ENCODE measurements at regions not wholly inside any gene's neighbourhood (a gene's known extent, or its start where the extent isn't known, plus 50 kb on each side); places are given as distances from the start of the nearest gene placed in this dataset.

DNA sequence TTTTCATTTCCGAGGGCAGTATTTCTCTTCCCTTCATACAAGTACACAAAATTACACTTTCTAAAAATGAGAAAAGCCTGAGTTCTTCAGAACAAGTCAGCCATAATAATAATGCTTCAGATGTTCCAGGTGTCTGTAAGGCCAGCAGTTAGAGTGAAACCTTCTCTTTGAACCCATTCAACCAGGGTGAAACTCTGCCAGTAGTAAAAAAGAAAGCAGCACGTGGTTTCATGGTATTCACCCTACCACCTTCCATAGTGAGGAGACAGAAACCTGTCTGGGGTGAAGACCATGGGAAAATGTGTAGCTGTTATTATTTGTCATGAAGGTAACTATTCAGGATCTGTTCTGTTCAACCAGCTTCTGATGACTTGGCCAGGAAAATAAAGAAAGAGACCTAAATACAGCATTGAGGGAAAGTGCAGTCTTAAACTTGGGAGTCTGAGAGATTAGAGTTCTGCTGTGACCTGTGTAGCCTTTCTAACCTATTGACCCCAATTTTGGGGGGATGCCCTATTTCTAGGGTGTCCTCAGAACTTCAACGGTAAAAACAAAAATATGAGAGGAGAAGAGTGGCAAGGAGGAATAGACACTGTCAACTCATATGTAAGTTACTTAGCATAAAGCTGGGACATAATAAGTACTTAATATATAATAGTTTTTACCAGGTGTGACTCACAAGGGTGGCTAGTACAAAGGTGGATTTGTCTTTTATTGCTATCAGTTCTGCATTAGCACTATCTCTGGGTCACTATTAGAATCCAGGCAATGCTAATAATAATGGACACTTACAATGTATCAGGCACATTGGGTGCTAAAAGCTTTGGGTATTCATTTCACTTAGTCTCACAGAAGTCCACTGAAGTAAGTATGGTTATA lies 70.0 kb upstream of the TNFSF4 start:
- CTCF ChIA-PET = no interaction called here
- Mint-ChIP-seq H3K27me3 (no peaks in the 10 kb centered on the region), H3K36me3 (ENCODE audit: low read depth) (no peaks in the 10 kb centered on the region), H3K4me3 (no peak overlapping the region), H3K9me3 (no peaks in the 10 kb centered on the region), H3K4me1 (ENCODE audit: low read depth) (no peaks in the 10 kb centered on the region), H3K27ac (no peak overlapping the region)
- Histone ChIP-seq H3K27ac (ENCODE audit: low read depth in 1 of 2, low read length in 2 of 2) (no peak overlapping the region), H3K36me3 (ENCODE audit: insufficient read depth, low read length) (no peaks in the 10 kb centered on the region), H3K4me3 (ENCODE audit: low read length) (no peak overlapping the region), H3K4me1 (ENCODE audit: insufficient read depth, low read length) (no peaks in the 10 kb centered on the region), H3K27me3 (ENCODE audit: control insufficient read depth in 1 of 2, insufficient read depth in 2 of 2, low read length in 2 of 2) (no peaks in the 10 kb centered on the region), H3K9me3 (ENCODE audit: control insufficient read depth in 1 of 2, insufficient read depth in 1 of 2, low read length in 2 of 2) (no peaks in the 10 kb centered on the region)
- intact Hi-C loops (cut with DNase I, micrococcal nuclease) = no loop called here
- ATAC-seq (ENCODE audit: poor library complexity) (no peak), DNase-seq (no peak)
- TF ChIP-seq, protein P1, sequence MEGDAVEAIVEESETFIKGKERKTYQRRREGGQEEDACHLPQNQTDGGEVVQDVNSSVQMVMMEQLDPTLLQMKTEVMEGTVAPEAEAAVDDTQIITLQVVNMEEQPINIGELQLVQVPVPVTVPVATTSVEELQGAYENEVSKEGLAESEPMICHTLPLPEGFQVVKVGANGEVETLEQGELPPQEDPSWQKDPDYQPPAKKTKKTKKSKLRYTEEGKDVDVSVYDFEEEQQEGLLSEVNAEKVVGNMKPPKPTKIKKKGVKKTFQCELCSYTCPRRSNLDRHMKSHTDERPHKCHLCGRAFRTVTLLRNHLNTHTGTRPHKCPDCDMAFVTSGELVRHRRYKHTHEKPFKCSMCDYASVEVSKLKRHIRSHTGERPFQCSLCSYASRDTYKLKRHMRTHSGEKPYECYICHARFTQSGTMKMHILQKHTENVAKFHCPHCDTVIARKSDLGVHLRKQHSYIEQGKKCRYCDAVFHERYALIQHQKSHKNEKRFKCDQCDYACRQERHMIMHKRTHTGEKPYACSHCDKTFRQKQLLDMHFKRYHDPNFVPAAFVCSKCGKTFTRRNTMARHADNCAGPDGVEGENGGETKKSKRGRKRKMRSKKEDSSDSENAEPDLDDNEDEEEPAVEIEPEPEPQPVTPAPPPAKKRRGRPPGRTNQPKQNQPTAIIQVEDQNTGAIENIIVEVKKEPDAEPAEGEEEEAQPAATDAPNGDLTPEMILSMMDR (IDR thresholded peaks at IDR 0.05) = no peak
- POLR2A ChIA-PET = no interaction called here

DNA sequence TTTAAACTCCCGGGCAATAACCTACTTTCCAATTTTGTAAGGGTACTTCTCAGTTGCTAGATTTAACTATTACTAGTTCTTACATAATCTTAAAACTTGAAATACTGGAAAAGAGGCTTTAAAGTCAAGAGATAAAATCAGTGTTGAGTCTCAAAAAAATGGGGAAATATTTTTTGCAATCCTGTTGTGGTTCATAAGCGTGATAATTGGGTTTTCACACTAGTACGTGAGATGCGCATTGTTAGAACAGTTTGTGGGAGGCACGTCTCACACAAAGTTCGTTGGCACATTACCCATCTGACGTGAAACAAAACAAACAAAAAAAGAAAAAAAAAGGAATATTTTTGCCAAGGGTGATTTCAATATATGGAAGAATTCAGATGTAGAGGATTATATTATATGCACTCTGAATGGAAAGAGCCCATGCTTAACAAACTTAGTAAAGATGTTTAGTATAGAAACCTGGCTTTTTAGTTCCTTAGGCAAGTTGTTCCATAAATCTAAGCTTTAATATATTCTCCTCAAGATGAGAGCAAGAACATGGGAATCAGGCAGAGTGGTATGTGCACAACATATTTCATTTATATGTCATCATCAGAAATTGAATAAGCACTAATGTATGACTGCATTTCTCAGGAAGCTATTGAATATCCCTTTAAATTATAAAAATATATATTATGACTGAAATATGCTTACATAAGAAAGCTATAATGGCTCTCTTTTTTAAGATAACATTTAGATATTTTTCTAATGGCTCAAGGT lies 73.9 kb upstream of the TNFSF4 start:
- Mint-ChIP-seq H3K4me1 (ENCODE audit: low read depth) (no peaks in the 10 kb centered on the region), H3K27me3 (no peaks in the 10 kb centered on the region), H3K9me3 (no peaks in the 10 kb centered on the region), H3K27ac (no peak overlapping the region), H3K4me3 (no peak overlapping the region), H3K36me3 (ENCODE audit: low read depth) (no peaks in the 10 kb centered on the region)
- DNase-seq (peak in 1 of 14 experiments; percentile 15), ATAC-seq (ENCODE audit: poor library complexity) (no peak)
- intact Hi-C loops (cut with DNase I, micrococcal nuclease) = no loop called here
- Histone ChIP-seq H3K9me3 (ENCODE audit: control insufficient read depth in 1 of 2, insufficient read depth in 1 of 2, low read length in 2 of 2) (no peaks in the 10 kb centered on the region), H3K27me3 (ENCODE audit: control insufficient read depth in 1 of 2, insufficient read depth in 2 of 2, low read length in 2 of 2) (no peaks in the 10 kb centered on the region), H3K4me3 (ENCODE audit: low read length) (no peak overlapping the region), H3K4me1 (ENCODE audit: insufficient read depth, low read length) (no peaks in the 10 kb centered on the region), H3K27ac (ENCODE audit: low read depth in 1 of 2, low read length in 2 of 2) (no peak overlapping the region), H3K36me3 (ENCODE audit: insufficient read depth, low read length) (no peaks in the 10 kb centered on the region)
- CTCF ChIA-PET = no interaction called here
- POLR2A ChIA-PET = no interaction called here
- TF ChIP-seq, protein P1 (IDR thresholded peaks at IDR 0.05) = no peak

DNA sequence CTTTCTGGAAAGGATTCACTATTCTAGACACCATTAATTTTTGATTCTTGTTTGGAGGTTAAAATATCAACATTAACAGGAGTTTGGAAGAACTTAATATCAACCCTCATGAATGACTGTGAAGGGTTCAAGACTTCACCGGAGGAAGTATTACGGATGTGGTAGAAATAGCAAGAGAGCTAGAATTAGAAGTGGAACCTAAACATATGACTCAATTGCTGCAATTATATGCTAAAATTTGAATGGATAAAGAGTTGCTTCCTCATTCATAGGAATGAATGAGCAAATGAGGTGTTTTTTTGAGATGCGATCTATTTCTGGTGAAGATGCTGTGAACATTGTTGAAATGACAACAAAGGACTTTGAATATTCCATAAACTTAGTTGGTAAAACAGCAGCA lies 77.9 kb upstream of the TNFSF4 start:
- H3K4me1 Mint-ChIP-seq (ENCODE audit: low read depth) = no peaks in the 10 kb centered on the region
- no peaks in the 10 kb centered on the region for H3K36me3 Mint-ChIP-seq (ENCODE audit: low read depth)
- no peak overlapping the region for H3K4me3 Mint-ChIP-seq
- Histone ChIP-seq H3K4me1 (ENCODE audit: insufficient read depth, low read length) (no peaks in the 10 kb centered on the region), H3K9me3 (ENCODE audit: control insufficient read depth in 1 of 2, insufficient read depth in 1 of 2, low read length in 2 of 2) (no peaks in the 10 kb centered on the region), H3K36me3 (ENCODE audit: insufficient read depth, low read length) (no peaks in the 10 kb centered on the region), H3K4me3 (ENCODE audit: low read length) (no peak overlapping the region), H3K27ac (ENCODE audit: low read depth in 1 of 2, low read length in 2 of 2) (no peak overlapping the region), H3K27me3 (ENCODE audit: control insufficient read depth in 1 of 2, insufficient read depth in 2 of 2, low read length in 2 of 2) (no peaks in the 10 kb centered on the region)
- no peak overlapping the region for H3K27ac Mint-ChIP-seq
- no peak for ATAC-seq (ENCODE audit: poor library complexity)
- intact Hi-C loops (cut with DNase I, micrococcal nuclease) = no loop called here
- no peak for DNase-seq
- ChIA-PET CTCF (no interaction called here), POLR2A (no interaction called here)
- H3K27me3 Mint-ChIP-seq = no peaks in the 10 kb centered on the region
- TF ChIP-seq, protein P1 (IDR thresholded peaks at IDR 0.05) = no peak
- H3K9me3 Mint-ChIP-seq = no peaks in the 10 kb centered on the region
